GM23338 (cell line): ENCODE measurements at regions not wholly inside any gene's neighbourhood (a gene's known extent, or its start where the extent isn't known, plus 50 kb on each side); places are given as distances from the start of the nearest gene placed in this dataset.

Experiments
- EZH2 ChIP-seq: fragments of 200-600 bp; sonication (generic); IDR thresholded peaks from one replicate; pipeline ENCODE4 v1.8.0; 2017; ENCODE audit warnings: antibody characterized with exemption, mild to moderate bottlenecking, low read depth; ENCODE audit not compliant: unreplicated experiment
- EZH2phosphoT487 ChIP-seq: fragments of 200-600 bp; sonication (generic); IDR thresholded peaks from one replicate; pipeline ENCODE4 v1.8.1; 2018; ENCODE audit warnings: antibody characterized with exemption; ENCODE audit not compliant: unreplicated experiment
- JUNB ChIP-seq: IDR thresholded peaks from one replicate; pipeline ENCODE4 v1.6.1; 2016; ENCODE audit warnings: antibody characterized with exemption; ENCODE audit not compliant: unreplicated experiment
- POLR2AphosphoS5 ChIP-seq: IDR thresholded peaks from 2 replicates; pipeline ENCODE4 v1.6.1; 2016; ENCODE audit warnings: antibody characterized with exemption, low read depth
- TF ChIP-seq, protein P1 (sequence below), 2 experiments: fragments of 200-600 bp in 1 of 2; sonication (generic) in 1 of 2; conservative IDR thresholded peaks; 2 replicates each; pipeline versions ENCODE4 v1.5.1 to v1.6.1; 2016 to 2017; ENCODE audit warnings: antibody characterized with exemption in 2 of 2, low read depth in 2 of 2, mild to moderate bottlenecking in 2 of 2, moderate library complexity in 1 of 2
- TF ChIP-seq, protein P2 (sequence below): IDR thresholded peaks from 2 replicates; pipeline ENCODE4 v1.6.1; 2016; ENCODE audit warnings: antibody characterized with exemption
- TF ChIP-seq, protein P3 (sequence below): IDR thresholded peaks from one replicate; pipeline ENCODE4 v1.6.1; 2018; ENCODE audit warnings: antibody characterized with exemption; ENCODE audit not compliant: unreplicated experiment

DNA sequence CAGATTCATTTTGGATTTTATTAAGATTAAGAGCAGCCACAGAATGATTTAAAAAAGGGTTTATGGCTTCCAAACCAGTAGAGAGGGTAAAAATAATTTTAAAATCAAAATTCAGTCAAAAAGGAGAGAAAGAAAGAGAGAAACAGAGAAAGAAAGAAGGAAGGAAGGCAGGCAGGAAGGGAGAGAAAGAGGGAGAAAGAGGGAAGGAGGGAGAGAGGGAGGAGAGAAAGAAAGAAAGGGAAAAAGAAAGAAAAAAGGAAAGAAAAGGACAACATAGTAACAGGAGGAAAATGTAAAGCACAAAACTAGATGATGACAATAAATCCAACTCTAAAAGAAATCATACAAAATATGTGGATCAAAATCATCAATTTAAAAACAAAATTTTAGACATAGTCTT is 79.6 kb upstream of the FRG1 start:
- TF ChIP-seq, protein P1, sequence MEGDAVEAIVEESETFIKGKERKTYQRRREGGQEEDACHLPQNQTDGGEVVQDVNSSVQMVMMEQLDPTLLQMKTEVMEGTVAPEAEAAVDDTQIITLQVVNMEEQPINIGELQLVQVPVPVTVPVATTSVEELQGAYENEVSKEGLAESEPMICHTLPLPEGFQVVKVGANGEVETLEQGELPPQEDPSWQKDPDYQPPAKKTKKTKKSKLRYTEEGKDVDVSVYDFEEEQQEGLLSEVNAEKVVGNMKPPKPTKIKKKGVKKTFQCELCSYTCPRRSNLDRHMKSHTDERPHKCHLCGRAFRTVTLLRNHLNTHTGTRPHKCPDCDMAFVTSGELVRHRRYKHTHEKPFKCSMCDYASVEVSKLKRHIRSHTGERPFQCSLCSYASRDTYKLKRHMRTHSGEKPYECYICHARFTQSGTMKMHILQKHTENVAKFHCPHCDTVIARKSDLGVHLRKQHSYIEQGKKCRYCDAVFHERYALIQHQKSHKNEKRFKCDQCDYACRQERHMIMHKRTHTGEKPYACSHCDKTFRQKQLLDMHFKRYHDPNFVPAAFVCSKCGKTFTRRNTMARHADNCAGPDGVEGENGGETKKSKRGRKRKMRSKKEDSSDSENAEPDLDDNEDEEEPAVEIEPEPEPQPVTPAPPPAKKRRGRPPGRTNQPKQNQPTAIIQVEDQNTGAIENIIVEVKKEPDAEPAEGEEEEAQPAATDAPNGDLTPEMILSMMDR (conservative IDR thresholded peaks at IDR 0.05; ENCODE audit: low read depth in 2 of 2), result no peak
- no peak for TF ChIP-seq POLR2AphosphoS5
- no peak for TF ChIP-seq EZH2
- TF ChIP-seq EZH2phosphoT487, result no peak
- TF ChIP-seq, protein P2, sequence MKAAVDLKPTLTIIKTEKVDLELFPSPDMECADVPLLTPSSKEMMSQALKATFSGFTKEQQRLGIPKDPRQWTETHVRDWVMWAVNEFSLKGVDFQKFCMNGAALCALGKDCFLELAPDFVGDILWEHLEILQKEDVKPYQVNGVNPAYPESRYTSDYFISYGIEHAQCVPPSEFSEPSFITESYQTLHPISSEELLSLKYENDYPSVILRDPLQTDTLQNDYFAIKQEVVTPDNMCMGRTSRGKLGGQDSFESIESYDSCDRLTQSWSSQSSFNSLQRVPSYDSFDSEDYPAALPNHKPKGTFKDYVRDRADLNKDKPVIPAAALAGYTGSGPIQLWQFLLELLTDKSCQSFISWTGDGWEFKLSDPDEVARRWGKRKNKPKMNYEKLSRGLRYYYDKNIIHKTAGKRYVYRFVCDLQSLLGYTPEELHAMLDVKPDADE, result no peak
- TF ChIP-seq JUNB, result no peak
- TF ChIP-seq, protein P3, sequence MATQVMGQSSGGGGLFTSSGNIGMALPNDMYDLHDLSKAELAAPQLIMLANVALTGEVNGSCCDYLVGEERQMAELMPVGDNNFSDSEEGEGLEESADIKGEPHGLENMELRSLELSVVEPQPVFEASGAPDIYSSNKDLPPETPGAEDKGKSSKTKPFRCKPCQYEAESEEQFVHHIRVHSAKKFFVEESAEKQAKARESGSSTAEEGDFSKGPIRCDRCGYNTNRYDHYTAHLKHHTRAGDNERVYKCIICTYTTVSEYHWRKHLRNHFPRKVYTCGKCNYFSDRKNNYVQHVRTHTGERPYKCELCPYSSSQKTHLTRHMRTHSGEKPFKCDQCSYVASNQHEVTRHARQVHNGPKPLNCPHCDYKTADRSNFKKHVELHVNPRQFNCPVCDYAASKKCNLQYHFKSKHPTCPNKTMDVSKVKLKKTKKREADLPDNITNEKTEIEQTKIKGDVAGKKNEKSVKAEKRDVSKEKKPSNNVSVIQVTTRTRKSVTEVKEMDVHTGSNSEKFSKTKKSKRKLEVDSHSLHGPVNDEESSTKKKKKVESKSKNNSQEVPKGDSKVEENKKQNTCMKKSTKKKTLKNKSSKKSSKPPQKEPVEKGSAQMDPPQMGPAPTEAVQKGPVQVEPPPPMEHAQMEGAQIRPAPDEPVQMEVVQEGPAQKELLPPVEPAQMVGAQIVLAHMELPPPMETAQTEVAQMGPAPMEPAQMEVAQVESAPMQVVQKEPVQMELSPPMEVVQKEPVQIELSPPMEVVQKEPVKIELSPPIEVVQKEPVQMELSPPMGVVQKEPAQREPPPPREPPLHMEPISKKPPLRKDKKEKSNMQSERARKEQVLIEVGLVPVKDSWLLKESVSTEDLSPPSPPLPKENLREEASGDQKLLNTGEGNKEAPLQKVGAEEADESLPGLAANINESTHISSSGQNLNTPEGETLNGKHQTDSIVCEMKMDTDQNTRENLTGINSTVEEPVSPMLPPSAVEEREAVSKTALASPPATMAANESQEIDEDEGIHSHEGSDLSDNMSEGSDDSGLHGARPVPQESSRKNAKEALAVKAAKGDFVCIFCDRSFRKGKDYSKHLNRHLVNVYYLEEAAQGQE, result no peak
